ES-I3 (cell line): ENCODE measurements at regions not wholly inside any gene's neighbourhood (a gene's known extent, or its start where the extent isn't known, plus 50 kb on each side); places are given as distances from the start of the nearest gene placed in this dataset.

ENCODE experiments used
- H3K36me3 ChIP-seq: 2 replicates; pipeline ENCODE4 v1.6.1; 2013; ENCODE audit warnings: mild to moderate bottlenecking, low read length, control low read depth, moderate library complexity; ENCODE audit not compliant: insufficient read depth
- H3K4me1 ChIP-seq: 2 replicates; pipeline ENCODE4 v1.6.1; 2013; ENCODE audit warnings: mild to moderate bottlenecking, control low read depth, low read length; ENCODE audit not compliant: insufficient read depth
- H3K9ac ChIP-seq: 2 replicates; pipeline ENCODE4 v1.6.1; 2013; ENCODE audit warnings: low read depth, mild to moderate bottlenecking, low read length, moderate library complexity
- H3K9me3 ChIP-seq: 2 replicates; pipeline ENCODE4 v1.6.1; 2013; ENCODE audit warnings: mild to moderate bottlenecking, low read length, moderate library complexity; ENCODE audit not compliant: control insufficient read depth, insufficient read depth

DNA sequence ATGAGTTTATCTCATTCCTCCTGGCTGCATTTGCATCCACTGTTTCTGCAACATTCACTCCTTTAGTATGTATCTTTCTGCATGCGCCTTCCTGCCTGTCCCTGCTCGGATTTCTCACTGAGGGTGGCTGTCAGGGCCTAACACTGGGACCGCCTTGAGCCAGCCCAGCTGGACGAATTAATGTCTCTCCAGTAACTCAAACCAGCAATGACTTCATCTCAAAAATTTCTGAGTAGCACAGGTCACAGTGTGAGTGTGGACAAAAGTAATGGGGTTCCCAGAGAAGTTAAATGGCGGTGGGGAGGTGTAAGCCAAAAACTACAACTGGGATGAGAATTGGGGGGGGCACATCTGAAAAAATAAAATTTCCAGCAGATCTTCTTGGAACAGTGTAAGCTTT lies 444.0 kb upstream of the MGMT start:
- H3K36me3 ChIP-seq: no peaks in the 10 kb centered on the region; the same call in 1 of the 2 replicates
- H3K9me3 ChIP-seq: no peaks in the 10 kb centered on the region
- H3K9ac ChIP-seq: no peak overlapping the region
- H3K4me1 ChIP-seq: peaks cover 20% of the 10 kb centered on the region

DNA sequence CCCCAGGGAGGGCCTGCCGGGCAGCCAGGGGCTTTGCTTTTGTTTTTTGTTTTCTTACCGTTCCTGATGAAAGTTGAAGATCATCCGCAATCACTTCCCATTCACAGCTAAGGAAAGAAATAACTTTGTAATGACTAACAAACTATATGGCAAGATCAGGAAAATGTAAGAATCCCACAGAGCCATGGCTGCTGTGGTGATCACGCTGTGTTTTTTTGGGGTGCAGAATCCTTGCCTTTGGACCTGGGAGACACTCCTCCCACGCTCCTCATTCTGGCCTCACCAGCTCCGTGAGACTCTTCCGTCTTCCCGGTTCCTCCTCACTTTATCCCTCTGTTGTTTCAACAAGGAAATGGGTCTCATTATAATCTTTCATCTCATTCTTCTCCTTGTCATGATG lies 443.0 kb upstream of the MGMT start:
- Histone ChIP-seq H3K9ac (no peak overlapping the region), H3K9me3 (no peaks in the 10 kb centered on the region), H3K36me3 (no peaks in the 10 kb centered on the region; the same call in 1 of the 2 replicates), H3K4me1 (peaks cover 20% of the 10 kb centered on the region)

DNA sequence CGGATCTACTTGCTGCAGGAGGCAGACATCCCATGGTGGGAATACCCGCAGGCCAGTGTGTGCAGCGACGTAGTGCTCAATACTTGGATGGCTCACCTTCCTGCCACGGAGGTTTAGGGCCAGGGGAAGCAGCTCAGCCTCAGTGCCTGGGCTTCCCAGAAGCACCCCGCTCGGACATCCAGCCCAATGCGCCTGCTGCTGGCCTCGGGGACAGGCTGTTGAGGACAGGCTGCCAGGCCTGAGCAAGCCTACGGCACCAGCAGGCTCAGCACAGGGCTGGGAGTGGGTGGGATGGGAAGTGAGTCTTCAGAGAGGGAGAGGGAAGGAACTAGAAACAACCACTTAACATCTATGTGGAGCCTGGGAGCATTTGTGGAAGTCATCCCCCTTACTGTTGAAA lies 441.3 kb upstream of the MGMT start:
- Histone ChIP-seq H3K36me3 (no peaks in the 10 kb centered on the region; the same call in 1 of the 2 replicates), H3K9ac (no peak overlapping the region), H3K4me1 (peaks cover 20% of the 10 kb centered on the region)

GRCh38 chr10:129027906-129028305 lies 439.1 kb upstream of the MGMT start:
- H3K36me3 ChIP-seq: no peaks in the 10 kb centered on the region; the same call in 1 of the 2 replicates
- no peaks in the 10 kb centered on the region for H3K9me3 ChIP-seq
- H3K4me1 ChIP-seq: peaks cover 13% of the 10 kb centered on the region; the same call in 1 of the 2 replicates
- no peak overlapping the region for H3K9ac ChIP-seq

More for the DNA sequence above, 441.3 kb upstream of the MGMT start:
- H3K9me3 ChIP-seq: no peaks in the 10 kb centered on the region

GRCh38 chr10:129028451-129028850 lies 438.6 kb upstream of the MGMT start:
- no peak overlapping the region for H3K9ac ChIP-seq
- no peaks in the 10 kb centered on the region for H3K9me3 ChIP-seq
- no peaks in the 10 kb centered on the region; the same call in 1 of the 2 replicates for H3K36me3 ChIP-seq
- H3K4me1 ChIP-seq: peaks cover 13% of the 10 kb centered on the region; the same call in 1 of the 2 replicates

GRCh38 chr10:129029051-129029450 lies 438.0 kb upstream of the MGMT start:
- peaks cover 9% of the 10 kb centered on the region; the same call in 1 of the 2 replicates for H3K4me1 ChIP-seq
- no peaks in the 10 kb centered on the region for H3K36me3 ChIP-seq

GRCh38 chr10:129029851-129030602 lies 437.0 kb upstream of the MGMT start:
- H3K36me3 ChIP-seq: no peaks in the 10 kb centered on the region

More at GRCh38 chr10:129029051-129029450, 438.0 kb upstream of the MGMT start:
- Histone ChIP-seq H3K9me3 (no peaks in the 10 kb centered on the region), H3K9ac (no peak overlapping the region)

GRCh38 chr10:129030603-129030895 lies 436.5 kb upstream of the MGMT start:
- Histone ChIP-seq H3K9ac (no peak overlapping the region), H3K9me3 (no peaks in the 10 kb centered on the region), H3K4me1 (peaks cover 8% of the 10 kb centered on the region; the same call in 1 of the 2 replicates), H3K36me3 (no peaks in the 10 kb centered on the region)

More at GRCh38 chr10:129029851-129030602, 437.0 kb upstream of the MGMT start:
- Histone ChIP-seq H3K9ac (no peak overlapping the region), H3K4me1 (peaks cover 8% of the 10 kb centered on the region; the same call in 1 of the 2 replicates), H3K9me3 (no peaks in the 10 kb centered on the region)

DNA sequence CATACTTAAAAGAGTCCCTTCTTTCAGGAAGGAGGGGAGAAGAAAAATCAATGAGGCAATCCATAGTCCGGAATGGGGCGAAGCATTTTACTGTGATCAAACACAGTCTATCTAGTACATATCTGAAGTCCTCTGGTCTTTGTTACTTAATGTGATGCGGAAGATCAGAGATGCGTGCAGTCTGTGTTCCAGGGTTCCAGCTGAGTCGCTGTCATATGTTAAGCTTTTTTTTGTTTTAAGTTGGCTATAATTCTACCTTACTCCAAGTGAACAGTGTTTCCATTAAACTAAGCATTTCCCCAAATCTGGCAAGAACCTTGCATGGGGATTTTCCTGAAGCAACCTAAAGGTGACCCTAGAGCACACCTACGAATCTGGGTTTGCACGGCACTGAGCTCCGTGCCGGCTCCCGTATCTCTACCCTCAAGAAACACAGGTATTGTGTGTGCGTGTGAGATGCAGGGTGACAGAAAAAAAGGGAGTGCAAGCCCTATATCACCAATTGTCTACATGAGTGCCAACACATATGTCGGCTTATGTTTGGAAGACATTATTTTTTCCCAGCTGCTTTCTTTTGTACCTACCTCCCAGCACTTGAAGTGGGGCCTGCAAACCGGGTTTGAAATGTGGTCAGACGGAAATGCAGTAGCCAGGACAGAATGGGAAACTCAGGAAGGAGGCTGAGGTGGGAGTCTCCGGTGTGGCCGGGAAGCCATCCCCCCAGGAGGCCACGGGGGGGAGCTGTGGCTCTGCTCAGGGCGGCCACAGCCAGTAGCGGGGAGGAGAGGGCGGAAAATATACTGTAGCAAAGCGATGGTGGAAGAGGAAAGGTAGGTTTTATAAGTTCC lies 435.8 kb upstream of the MGMT start:
- Histone ChIP-seq H3K4me1 (peaks cover 8% of the 10 kb centered on the region; the same call in 1 of the 2 replicates), H3K36me3 (no peaks in the 10 kb centered on the region), H3K9me3 (no peaks in the 10 kb centered on the region), H3K9ac (no peak overlapping the region)

GRCh38 chr10:129031844-129032150 lies 435.2 kb upstream of the MGMT start:
- Histone ChIP-seq H3K36me3 (no peaks in the 10 kb centered on the region), H3K4me1 (peaks cover 8% of the 10 kb centered on the region; the same call in 1 of the 2 replicates), H3K9me3 (no peaks in the 10 kb centered on the region), H3K9ac (no peak overlapping the region)

GRCh38 chr10:129032372-129033313 lies 434.4 kb upstream of the MGMT start:
- Histone ChIP-seq H3K9me3 (no peaks in the 10 kb centered on the region), H3K36me3 (no peaks in the 10 kb centered on the region), H3K9ac (no peak overlapping the region), H3K4me1 (peaks cover 8% of the 10 kb centered on the region; the same call in 1 of the 2 replicates)

DNA sequence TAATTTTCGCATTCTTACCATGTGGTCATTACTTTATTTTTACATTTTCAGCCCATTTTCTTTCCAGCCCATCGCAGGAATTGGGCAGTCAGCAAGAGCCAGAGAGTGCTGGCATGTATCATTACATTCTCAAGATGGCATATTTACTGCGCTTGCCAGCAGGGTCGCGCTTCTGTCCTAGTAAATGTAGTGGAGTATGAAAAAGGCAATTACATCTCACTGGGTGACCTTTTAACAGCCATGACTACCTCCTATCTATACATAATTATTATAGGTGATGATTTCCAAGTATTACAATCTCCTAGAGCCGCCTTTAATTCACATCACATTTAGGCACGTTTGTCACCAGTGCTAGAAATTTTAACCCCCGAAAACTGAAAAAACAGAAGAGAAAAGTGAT lies 433.7 kb upstream of the MGMT start:
- H3K36me3 ChIP-seq: no peaks in the 10 kb centered on the region
- peaks cover 8% of the 10 kb centered on the region; the same call in 1 of the 2 replicates for H3K4me1 ChIP-seq
- no peaks in the 10 kb centered on the region for H3K9me3 ChIP-seq
- H3K9ac ChIP-seq: no peak overlapping the region

- Histone ChIP-seq H3K4me1 (peaks cover 8% of the 10 kb centered on the region; the same call in 1 of the 2 replicates), H3K36me3 (no peaks in the 10 kb centered on the region), H3K9me3 (no peaks in the 10 kb centered on the region), H3K9ac (no peak overlapping the region)
Measured at GRCh38 chr10:129033790-129034272, 433.2 kb upstream of the MGMT start.
